GM18951 (cell line): ENCODE measurements at regions not wholly inside any gene's neighbourhood (a gene's known extent, or its start where the extent isn't known, plus 50 kb on each side); places are given as distances from the start of the nearest gene placed in this dataset.
"Not testable (repeated sequence)": the region's sequence is repeated elsewhere in the genome, so short reads cannot be mapped to it uniquely, and the experiment has no call there.

ENCODE experiments used
- POLR2A ChIP-seq: IDR thresholded peaks from 4 replicates; pipeline ENCODE4 v1.6.1; 2011; ENCODE audit warnings: mild to moderate bottlenecking; ENCODE audit not compliant: insufficient read length, insufficient read depth; ENCODE audit errors: extremely low read depth
- in situ Hi-C: fragments of 300-500 bp; cut with MboI; formaldehyde crosslinking; loops from one replicate; pipeline ENCODE4 v1.12.0; 2022; ENCODE audit warnings: low sequenced_read_pairs, mixed read lengths, inconsistent platforms; ENCODE audit not compliant: unreplicated experiment

- no peak for TF ChIP-seq POLR2A
- in situ Hi-C loops, result no loop called here
These were observed 532.0 kb downstream of the TMEM121 start for GRCh38 chr14:106058342-106058741.

- no peak for TF ChIP-seq POLR2A
- in situ Hi-C loops, result no loop called here
These were observed 534.0 kb downstream of the TMEM121 start for GRCh38 chr14:106060276-106060975.

GRCh38 chr14:106061877-106062500 is 535.6 kb downstream of the TMEM121 start:
- in situ Hi-C loops, result not testable (repeated sequence)

GRCh38 chr14:106062502-106063272 is 536.3 kb downstream of the TMEM121 start:
- TF ChIP-seq POLR2A, result no peak
- in situ Hi-C loops, result no loop called here

GRCh38 chr14:106067935-106068334 is 541.6 kb downstream of the TMEM121 start:
- in situ Hi-C loops, result no loop called here
- TF ChIP-seq POLR2A, result no peak

GRCh38 chr14:106069804-106070625 is 543.6 kb downstream of the TMEM121 start:
- TF ChIP-seq POLR2A, result no peak
- in situ Hi-C loops, result no loop called here

GRCh38 chr14:106080922-106081321 is 554.5 kb downstream of the TMEM121 start:
- in situ Hi-C loops, result no loop called here
- no peak for TF ChIP-seq POLR2A

GRCh38 chr14:106081721-106082120 is 555.3 kb downstream of the TMEM121 start:
- in situ Hi-C loops, result not testable (repeated sequence)

- TF ChIP-seq POLR2A, result no peak
- in situ Hi-C loops, result no loop called here
These were observed 556.7 kb downstream of the TMEM121 start for GRCh38 chr14:106083082-106083481.

GRCh38 chr14:106087837-106088236 is 561.5 kb downstream of the TMEM121 start:
- in situ Hi-C loops, result no loop called here
- TF ChIP-seq POLR2A, result no peak

- in situ Hi-C loops, result not testable (repeated sequence)
These were observed 562.5 kb downstream of the TMEM121 start for GRCh38 chr14:106088860-106089259.

- TF ChIP-seq POLR2A, result no peak
- in situ Hi-C loops, result no loop called here
These were observed 568.3 kb downstream of the TMEM121 start for GRCh38 chr14:106094654-106095189.

GRCh38 chr14:106107703-106108102 is 581.3 kb downstream of the TMEM121 start:
- in situ Hi-C loops, result no loop called here
- TF ChIP-seq POLR2A, result no peak
